Colonic mucosa (tissue), 4 donors: ENCODE measurements at regions not wholly inside any gene's neighbourhood (a gene's known extent, or its start where the extent isn't known, plus 50 kb on each side); places are given as distances from the start of the nearest gene placed in this dataset.
"Not testable (repeated sequence)": the region's sequence is repeated elsewhere in the genome, so short reads cannot be mapped to it uniquely, and the experiment has no call there.

Experiments used
- DNase-seq: peaks from one replicate; pipeline ENCODE4 v3.0.0-alpha.2; 2020
- H3K27ac ChIP-seq: fragments of 200-600 bp; one replicate; pipeline ENCODE4 v1.8.0; 2021
- H3K27me3 ChIP-seq: fragments of 200-600 bp; one replicate; pipeline ENCODE4 v1.8.0; 2021
- H3K36me3 ChIP-seq: fragments of 200-600 bp; one replicate; pipeline ENCODE4 v1.8.0; 2021
- H3K4me1 ChIP-seq: fragments of 200-600 bp; one replicate; pipeline ENCODE4 v1.8.0; 2021; ENCODE audit warnings: mild to moderate bottlenecking
- H3K4me3 ChIP-seq: fragments of 200-600 bp; one replicate; pipeline ENCODE4 v1.8.0; 2021
- H3K9ac ChIP-seq, 2 donors: one replicate each; pipeline ENCODE4 v1.7.0; 2013; ENCODE audit warnings: control low read depth in 2 of 2, low read depth in 2 of 2, low read length in 2 of 2
- H3K9me3 ChIP-seq: fragments of 200-600 bp; one replicate; pipeline ENCODE4 v1.8.0; 2021
- intact Hi-C: fragments of 100-400 bp; cut with DNase I; formaldehyde crosslinking; loops from one replicate; pipeline ENCODE4 v1.14.1; 2022
- donor health status: healthy.
- donor health status: DM: no; HTN: no; CAD: no.
- donor health status: DM: no; HTN: no; CAD: no.

DNA sequence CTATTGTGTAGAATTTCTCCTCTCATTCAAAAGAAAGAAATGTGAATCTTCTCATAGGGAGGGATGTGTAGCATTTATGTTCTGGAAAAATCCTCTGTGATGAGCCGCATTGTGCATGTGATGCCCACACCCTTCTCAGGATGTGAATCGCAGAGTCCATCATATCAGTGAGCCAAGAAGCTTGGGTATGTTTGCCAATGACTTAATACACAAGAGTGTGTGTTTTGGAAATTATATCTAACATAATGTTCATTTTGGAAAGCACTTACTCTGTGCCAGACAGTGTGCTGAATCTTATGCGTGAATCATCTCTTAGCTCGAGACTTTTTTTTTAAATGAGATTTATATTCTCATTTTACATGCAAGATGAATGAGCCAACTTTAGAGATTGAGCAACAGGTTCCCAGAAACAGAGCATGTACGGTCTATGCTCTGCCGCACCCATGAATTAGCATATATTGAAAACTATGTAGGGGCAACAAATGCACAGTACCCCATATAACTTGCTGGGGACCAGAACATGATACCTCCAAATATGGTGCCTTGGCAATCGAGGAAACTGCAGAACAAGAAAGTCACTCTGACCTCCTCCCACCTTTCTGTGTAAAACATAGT is 418.4 kb upstream of the SPATA31A3 start:
- H3K9ac ChIP-seq, H3K36me3 ChIP-seq, H3K27ac ChIP-seq, H3K4me3 ChIP-seq, H3K4me1 ChIP-seq, H3K27me3 ChIP-seq, DNase-seq, H3K9me3 ChIP-seq, intact Hi-C loops: not testable (repeated sequence)

DNA sequence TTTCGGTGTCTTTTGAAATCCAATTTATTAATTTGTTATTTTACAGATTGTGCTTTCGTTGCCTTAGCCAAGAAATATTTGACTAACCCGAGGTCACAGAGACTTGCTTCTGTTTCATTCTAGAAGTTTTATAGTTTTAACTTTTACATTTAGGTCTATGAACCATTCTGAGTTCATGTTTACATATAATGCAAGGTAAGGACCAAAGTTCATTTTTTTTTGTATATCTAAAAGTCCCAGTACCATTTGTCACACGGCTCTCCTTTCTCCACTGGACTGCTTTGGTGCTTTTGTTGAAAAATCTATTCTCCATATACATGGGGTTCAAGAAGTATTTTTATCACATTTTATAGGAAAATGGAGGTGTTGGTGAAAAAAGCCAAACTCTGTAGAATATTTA is 411.4 kb upstream of the SPATA31A3 start:
- H3K9ac ChIP-seq, H3K27ac ChIP-seq, H3K4me3 ChIP-seq, H3K4me1 ChIP-seq, H3K9me3 ChIP-seq, H3K27me3 ChIP-seq, DNase-seq, H3K36me3 ChIP-seq, intact Hi-C loops: not testable (repeated sequence)

DNA sequence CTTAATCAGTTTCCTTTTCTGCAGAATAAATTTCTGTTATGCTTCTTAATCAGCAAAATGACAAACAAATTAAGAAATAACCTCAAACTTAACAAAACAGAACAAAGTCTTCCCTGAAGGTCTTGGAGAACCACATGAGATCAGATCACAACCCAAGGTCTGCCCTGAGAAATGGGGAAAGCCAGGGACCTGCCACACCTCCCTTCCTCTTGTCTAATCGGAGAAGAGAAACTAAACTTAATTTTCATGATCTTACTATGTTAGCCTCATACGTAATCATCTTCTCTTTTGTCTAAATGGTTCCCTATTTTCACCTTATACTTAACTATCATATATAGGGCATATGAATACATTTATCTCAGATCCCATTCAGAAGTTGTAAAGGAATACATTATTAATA is 405.4 kb upstream of the SPATA31A3 start:
- DNase-seq, H3K4me1 ChIP-seq, H3K9ac ChIP-seq, H3K9me3 ChIP-seq, H3K27me3 ChIP-seq, H3K27ac ChIP-seq, H3K4me3 ChIP-seq, H3K36me3 ChIP-seq, intact Hi-C loops: not testable (repeated sequence)

DNA sequence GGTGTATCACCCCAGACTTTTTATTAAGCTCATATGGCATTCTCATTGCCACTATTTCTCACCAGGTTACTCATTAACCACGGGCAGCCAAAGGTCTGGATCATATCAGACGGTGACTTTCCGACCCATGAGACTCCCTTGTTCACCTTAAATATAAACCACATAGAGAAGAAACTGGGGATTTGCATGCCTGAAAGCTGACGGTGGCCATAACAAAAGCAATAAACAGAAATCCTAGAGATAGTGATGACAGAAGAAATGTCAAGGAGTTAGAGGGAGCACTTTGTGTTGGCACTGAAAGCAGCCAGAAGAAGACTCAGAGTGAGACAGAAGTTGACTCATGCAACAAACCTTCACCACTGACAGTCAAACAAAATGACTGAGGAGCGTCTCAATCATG is 402.4 kb upstream of the SPATA31A3 start:
- H3K27me3 ChIP-seq, H3K27ac ChIP-seq, DNase-seq, H3K9ac ChIP-seq, H3K36me3 ChIP-seq, H3K4me3 ChIP-seq, H3K9me3 ChIP-seq, H3K4me1 ChIP-seq, intact Hi-C loops: not testable (repeated sequence)

- H3K27me3 ChIP-seq, H3K36me3 ChIP-seq, H3K4me3 ChIP-seq, H3K27ac ChIP-seq, intact Hi-C loops, DNase-seq, H3K9ac ChIP-seq, H3K4me1 ChIP-seq, H3K9me3 ChIP-seq: not testable (repeated sequence)
Measured at GRCh38 chr9:67394038-67394437, 401.7 kb upstream of the SPATA31A3 start.

DNA sequence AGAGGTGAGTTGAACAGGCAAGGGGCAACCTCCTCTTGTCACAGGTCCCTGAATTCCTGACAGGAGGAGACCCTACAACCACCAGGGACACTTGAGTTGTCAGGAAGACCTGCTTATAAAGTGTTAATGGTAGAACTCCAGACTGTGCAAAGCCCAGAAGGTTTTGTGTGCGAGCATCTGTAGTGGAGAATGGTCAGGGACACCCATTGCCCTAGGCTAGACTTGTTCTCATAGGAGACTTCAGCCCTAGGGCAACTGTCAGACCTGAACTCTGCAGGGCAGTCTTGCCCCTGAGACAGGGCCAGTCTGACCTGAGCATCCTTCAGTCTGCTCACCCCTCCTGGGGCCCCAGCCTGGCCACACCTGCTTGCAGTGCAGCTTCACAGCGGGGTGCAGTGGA is 377.3 kb upstream of the SPATA31A3 start:
- intact Hi-C loops, H3K4me1 ChIP-seq, H3K36me3 ChIP-seq, H3K4me3 ChIP-seq, H3K27ac ChIP-seq, H3K9me3 ChIP-seq, H3K27me3 ChIP-seq, H3K9ac ChIP-seq, DNase-seq: not testable (repeated sequence)

- H3K4me3 ChIP-seq, H3K36me3 ChIP-seq, H3K9ac ChIP-seq, H3K9me3 ChIP-seq, H3K27me3 ChIP-seq, DNase-seq, intact Hi-C loops, H3K27ac ChIP-seq, H3K4me1 ChIP-seq: not testable (repeated sequence)
Measured at GRCh38 chr9:67362325-67362724, 370.0 kb upstream of the SPATA31A3 start.

GRCh38 chr9:67353961-67354360 is 361.6 kb upstream of the SPATA31A3 start:
- H3K4me1 ChIP-seq, H3K36me3 ChIP-seq, H3K27ac ChIP-seq, H3K9ac ChIP-seq, DNase-seq, H3K9me3 ChIP-seq, H3K27me3 ChIP-seq, H3K4me3 ChIP-seq, intact Hi-C loops: not testable (repeated sequence)

DNA sequence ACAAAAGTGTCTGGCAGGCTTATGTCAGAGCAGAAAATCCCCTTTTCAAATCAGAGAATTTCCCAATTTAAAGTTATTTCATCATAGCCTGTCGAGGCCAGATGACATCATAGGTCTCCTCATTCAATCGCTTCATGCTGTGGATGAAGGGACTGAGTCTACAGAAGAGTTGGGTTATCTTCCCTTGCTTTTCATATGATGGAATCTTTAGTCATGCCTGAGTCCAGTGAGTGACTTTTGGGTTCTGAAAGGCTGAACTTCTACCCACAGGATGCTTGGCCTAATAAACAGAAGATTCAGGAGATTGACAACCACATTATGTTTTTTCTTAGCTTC is 357.0 kb upstream of the SPATA31A3 start:
- DNase-seq, H3K4me3 ChIP-seq, H3K9me3 ChIP-seq, H3K36me3 ChIP-seq, H3K4me1 ChIP-seq, intact Hi-C loops, H3K27ac ChIP-seq, H3K9ac ChIP-seq, H3K27me3 ChIP-seq: not testable (repeated sequence)

DNA sequence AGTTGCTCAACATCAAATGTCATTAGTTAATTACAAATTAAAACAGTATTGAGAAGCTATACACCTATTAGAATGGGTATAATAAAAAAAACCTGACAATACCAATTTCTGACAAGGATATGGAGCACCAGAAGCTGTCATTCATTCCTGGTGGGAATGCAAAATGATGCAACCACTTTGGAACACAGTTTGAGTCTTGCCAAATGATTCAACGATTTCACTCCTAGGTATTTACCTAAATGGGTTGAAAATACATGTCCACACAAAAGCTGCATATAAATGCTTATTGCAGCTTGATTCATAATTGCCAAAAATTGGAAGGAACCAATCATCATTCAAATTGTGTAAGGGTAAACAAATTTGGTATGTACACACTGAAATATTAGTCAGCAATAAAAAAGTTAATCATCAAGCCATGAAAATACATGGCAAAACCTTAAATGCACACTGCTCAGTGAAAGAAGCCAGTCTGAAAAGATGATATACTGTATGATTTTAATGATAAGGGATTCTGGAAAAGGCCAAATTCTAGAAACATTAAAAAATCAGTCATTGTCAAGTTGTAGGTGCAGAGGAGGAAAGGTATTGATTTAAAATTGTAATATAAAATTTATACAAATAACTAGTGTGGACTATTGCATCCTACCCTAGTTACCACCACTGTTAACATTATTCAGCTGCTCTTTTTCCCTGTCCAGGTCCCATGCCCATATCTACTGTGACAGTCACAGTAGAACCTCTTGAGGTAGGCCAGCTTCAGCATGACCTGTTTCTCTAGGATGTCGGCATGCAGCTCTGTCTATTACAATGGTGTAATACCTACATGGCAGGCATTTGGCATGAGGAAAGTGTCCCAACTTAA is 356.4 kb upstream of the SPATA31A3 start:
- H3K9ac ChIP-seq, H3K27me3 ChIP-seq, DNase-seq, H3K9me3 ChIP-seq, H3K4me1 ChIP-seq, H3K4me3 ChIP-seq, H3K27ac ChIP-seq, H3K36me3 ChIP-seq, intact Hi-C loops: not testable (repeated sequence)

- H3K27me3 ChIP-seq, DNase-seq, H3K9ac ChIP-seq, H3K4me3 ChIP-seq, H3K4me1 ChIP-seq, H3K27ac ChIP-seq, intact Hi-C loops, H3K9me3 ChIP-seq, H3K36me3 ChIP-seq: not testable (repeated sequence)
Measured at GRCh38 chr9:67348094-67348493, 355.7 kb upstream of the SPATA31A3 start.

GRCh38 chr9:67339216-67339615 is 346.9 kb upstream of the SPATA31A3 start:
- intact Hi-C loops, H3K4me3 ChIP-seq, H3K36me3 ChIP-seq, H3K27ac ChIP-seq, H3K27me3 ChIP-seq, H3K9me3 ChIP-seq, H3K4me1 ChIP-seq, DNase-seq, H3K9ac ChIP-seq: not testable (repeated sequence)

GRCh38 chr9:67338201-67338600 is 345.9 kb upstream of the SPATA31A3 start:
- H3K4me1 ChIP-seq, H3K27ac ChIP-seq, H3K27me3 ChIP-seq, intact Hi-C loops, H3K36me3 ChIP-seq, H3K4me3 ChIP-seq, H3K9me3 ChIP-seq, H3K9ac ChIP-seq: not testable (repeated sequence)
- peak; percentile 1 for DNase-seq
